ENCODE measurements at regions not wholly inside any gene's neighbourhood (a gene's known extent, or its start where the extent isn't known, plus 50 kb on each side); places are given as distances from the start of the nearest gene placed in this dataset.

- DNase-seq (ENCODE audit: unreplicated experiment): no peak
- H3K4me1 Mint-ChIP-seq (ENCODE audit: insufficient read depth, unreplicated experiment): no peaks in the 10 kb centered on the region
- no peak overlapping the region for H3K27ac Mint-ChIP-seq (ENCODE audit: low read depth, unreplicated experiment)
- intact Hi-C loops (cut with micrococcal nuclease): no loop called here
- no peak overlapping the region for H3K4me3 Mint-ChIP-seq (ENCODE audit: unreplicated experiment)
- peaks cover 77% of the 10 kb centered on the region for H3K27me3 Mint-ChIP-seq (ENCODE audit: insufficient read depth, unreplicated experiment)
- no peaks in the 10 kb centered on the region for H3K36me3 Mint-ChIP-seq (ENCODE audit: insufficient read depth, unreplicated experiment)
- no peaks in the 10 kb centered on the region for H3K9me3 Mint-ChIP-seq (ENCODE audit: unreplicated experiment)
- ChIA-PET CTCF (no interaction called here), POLR2A (no interaction called here)
- no peak for TF ChIP-seq CTCF (IDR thresholded peaks at IDR 0.05; ENCODE audit: unreplicated experiment)
- no TSS peak for BruUV-seq (replicated peaks)
Measured at GRCh38 chr5:99664972-99665371, 736.2 kb upstream of the CHD1 start.

- Mint-ChIP-seq H3K27ac (ENCODE audit: low read depth, unreplicated experiment) (no peak overlapping the region), H3K27me3 (ENCODE audit: insufficient read depth, unreplicated experiment) (peaks cover 81% of the 10 kb centered on the region), H3K9me3 (ENCODE audit: unreplicated experiment) (no peaks in the 10 kb centered on the region), H3K36me3 (ENCODE audit: insufficient read depth, unreplicated experiment) (no peaks in the 10 kb centered on the region), H3K4me3 (ENCODE audit: unreplicated experiment) (no peak overlapping the region), H3K4me1 (ENCODE audit: insufficient read depth, unreplicated experiment) (no peaks in the 10 kb centered on the region)
- DNase-seq (ENCODE audit: unreplicated experiment): no peak
- ChIA-PET CTCF (no interaction called here), POLR2A (no interaction called here)
- intact Hi-C loops (cut with micrococcal nuclease): no loop called here
- no peak for TF ChIP-seq CTCF (IDR thresholded peaks at IDR 0.05; ENCODE audit: unreplicated experiment)
- BruUV-seq (replicated peaks): no TSS peak
Measured at GRCh38 chr5:99651298-99651697, 722.5 kb upstream of the CHD1 start.

- BruUV-seq (replicated peaks): no TSS peak
- H3K9me3 Mint-ChIP-seq (ENCODE audit: unreplicated experiment): no peaks in the 10 kb centered on the region
- no peak for DNase-seq (ENCODE audit: unreplicated experiment)
- POLR2A ChIA-PET: no interaction called here
- no peak overlapping the region for H3K27ac Mint-ChIP-seq (ENCODE audit: low read depth, unreplicated experiment)
- CTCF ChIA-PET: no interaction called here
- intact Hi-C loops (cut with micrococcal nuclease): no loop called here
- H3K36me3 Mint-ChIP-seq (ENCODE audit: insufficient read depth, unreplicated experiment): no peaks in the 10 kb centered on the region
- no peak overlapping the region for H3K4me3 Mint-ChIP-seq (ENCODE audit: unreplicated experiment)
- H3K4me1 Mint-ChIP-seq (ENCODE audit: insufficient read depth, unreplicated experiment): no peaks in the 10 kb centered on the region
- H3K27me3 Mint-ChIP-seq (ENCODE audit: insufficient read depth, unreplicated experiment): peaks cover 82% of the 10 kb centered on the region
- TF ChIP-seq CTCF (IDR thresholded peaks at IDR 0.05; ENCODE audit: unreplicated experiment): no peak
Measured at GRCh38 chr5:99646011-99646647, 717.3 kb upstream of the CHD1 start.

GRCh38 chr5:99644822-99645221, 716.0 kb upstream of the CHD1 start:
- no peak for TF ChIP-seq CTCF (IDR thresholded peaks at IDR 0.05; ENCODE audit: unreplicated experiment)
- POLR2A ChIA-PET: no interaction called here
- Mint-ChIP-seq H3K27ac (ENCODE audit: low read depth, unreplicated experiment) (no peak overlapping the region), H3K27me3 (ENCODE audit: insufficient read depth, unreplicated experiment) (peaks cover 76% of the 10 kb centered on the region), H3K4me3 (ENCODE audit: unreplicated experiment) (no peak overlapping the region), H3K4me1 (ENCODE audit: insufficient read depth, unreplicated experiment) (no peaks in the 10 kb centered on the region), H3K36me3 (ENCODE audit: insufficient read depth, unreplicated experiment) (no peaks in the 10 kb centered on the region), H3K9me3 (ENCODE audit: unreplicated experiment) (no peaks in the 10 kb centered on the region)
- no peak for DNase-seq (ENCODE audit: unreplicated experiment)
- intact Hi-C loops (cut with micrococcal nuclease): no loop called here
- no TSS peak for BruUV-seq (replicated peaks)
- CTCF ChIA-PET: interaction anchor here (0.6 kb wide), 1 partner anchor 285 kb away, joined by 3 read pairs; no protein-coding TSS in a partner anchor
